ENCODE measurements at regions not wholly inside any gene's neighbourhood (a gene's known extent, or its start where the extent isn't known, plus 50 kb on each side); places are given as distances from the start of the nearest gene placed in this dataset.

- TF ChIP-seq CTCF (IDR thresholded peaks at IDR 0.05) (no peak), POLR2AphosphoS5 (IDR thresholded peaks at IDR 0.05) (no peak)
Observed at GRCh38 chr3:6060251-6060650, 800.7 kb upstream of the GRM7 start.

Data from prostate gland (tissue), 2 donors.